Endothelial cell of umbilical vein (primary cell): ENCODE measurements at regions not wholly inside any gene's neighbourhood (a gene's known extent, or its start where the extent isn't known, plus 50 kb on each side); places are given as distances from the start of the nearest gene placed in this dataset.

ENCODE experiments used
- BruUV-seq: library from RNA; stranded (reverse); fragments of 400-500 nt; replicated peaks from 2 replicates; lab custom pipeline; 2021; lab: Mats Ljungman, UMichigan
- CTCF ChIA-PET: fragments of 300-600, 350-600 bp; sonication (Branson Sonifier 250); formaldehyde crosslinking; loops from one replicate; lab custom pipeline; 2021; ENCODE audit warnings: antibody characterized with exemption, inconsistent platforms; lab: Charles Lee
- POLR2A ChIA-PET: fragments of 300-600, 350-600 bp; sonication (Branson Sonifier 250); formaldehyde crosslinking; loops from one replicate; lab custom pipeline; 2021; ENCODE audit warnings: antibody characterized with exemption, inconsistent platforms; lab: Charles Lee
- DNase-seq: peaks from one replicate; pipeline ENCODE4 v3.0.0-alpha.2; 2011; ENCODE audit warnings: low read depth, low spot score
- FAIRE-seq: peaks from 2 replicates; lab custom pipeline; 2011; peaks lifted over from hg19 to GRCh38; lab: Jason Lieb, UNC
- H2AFZ ChIP-seq: 2 replicates; pipeline ENCODE4 v1.6.0; 2012; ENCODE audit warnings: low read depth, low read length, control low read depth, inconsistent platforms
- H3K27ac ChIP-seq: 2 replicates; pipeline ENCODE4 v1.5.1; 2011; ENCODE audit warnings: low read depth, mild to moderate bottlenecking, control low read depth, low read length, moderate library complexity; ENCODE audit not compliant: insufficient read depth
- H3K27me3 ChIP-seq, 2 experiments: 2 replicates each; pipeline versions ENCODE4 v1.6.0 to v1.6.1; 2011; ENCODE audit warnings: low read length in 2 of 2, mixed read lengths in 1 of 2; ENCODE audit not compliant: control insufficient read depth in 2 of 2, insufficient read depth in 2 of 2
- H3K36me3 ChIP-seq, 2 experiments: 2 replicates in 1 of 2; 3 replicates in 1 of 2; pipeline ENCODE4 v1.5.1; 2011; ENCODE audit warnings: low read length in 2 of 2, mild to moderate bottlenecking in 1 of 2, moderate library complexity in 1 of 2; ENCODE audit not compliant: control insufficient read depth in 2 of 2, insufficient read depth in 2 of 2; ENCODE audit errors: extremely low read depth in 1 of 2
- H3K4me1 ChIP-seq: 3 replicates; pipeline ENCODE4 v1.5.1; 2011; ENCODE audit warnings: mild to moderate bottlenecking, low read length; ENCODE audit not compliant: control insufficient read depth, insufficient read depth; ENCODE audit errors: extremely low read depth
- H3K4me2 ChIP-seq: 2 replicates; pipeline ENCODE4 v1.6.1; 2011; ENCODE audit warnings: low read length, control low read depth, mixed read lengths; ENCODE audit not compliant: insufficient read depth
- H3K4me3 ChIP-seq, 3 experiments: fragments of 200-600 bp in 1 of 3; sonication (generic), shearing (Covaris generic) in 1 of 3; replicated peaks in 1 of 3; 2 replicates each; pipeline ENCODE4 v1.5.1; 2011 to 2016; ENCODE audit warnings: control low read depth in 3 of 3, low read length in 3 of 3, mild to moderate bottlenecking in 2 of 3, inconsistent platforms in 1 of 3, low read depth in 1 of 3, moderate library complexity in 1 of 3; ENCODE audit not compliant: insufficient read depth in 1 of 3
- H3K79me2 ChIP-seq: 2 replicates; pipeline ENCODE4 v1.6.0; 2012; ENCODE audit warnings: low read length, inconsistent platforms; ENCODE audit not compliant: control insufficient read depth, insufficient read depth
- H3K9ac ChIP-seq: replicated peaks from 2 replicates; pipeline ENCODE3; 2011; ENCODE audit warnings: low read length, control low read depth; ENCODE audit not compliant: insufficient read depth; ENCODE audit errors: extremely low read depth
- H3K9me1 ChIP-seq: replicated peaks from 3 replicates; pipeline ENCODE4 v1.6.0; 2011; ENCODE audit warnings: mild to moderate bottlenecking, low read length; ENCODE audit not compliant: control insufficient read depth, insufficient read depth; ENCODE audit errors: extremely low read depth
- H3K9me3 ChIP-seq: replicated peaks from 2 replicates; pipeline ENCODE4 v1.5.1; 2012; ENCODE audit warnings: low read length, inconsistent platforms; ENCODE audit not compliant: control insufficient read depth, insufficient read depth
- H4K20me1 ChIP-seq: replicated peaks from 2 replicates; pipeline ENCODE3; 2011; ENCODE audit warnings: mild to moderate bottlenecking, low read length; ENCODE audit not compliant: control insufficient read depth, insufficient read depth; ENCODE audit errors: extremely low read depth
- CTCF ChIP-seq, 2 donors: IDR thresholded peaks; 1 replicate in 1 of 2; 2 replicates in 1 of 2; pipeline ENCODE4 v1.5.1; 2011; ENCODE audit warnings: low read length in 2 of 2, mild to moderate bottlenecking in 2 of 2, moderate library complexity in 2 of 2, control low read depth in 1 of 2, inconsistent platforms in 1 of 2, low read depth in 1 of 2; ENCODE audit not compliant: insufficient read depth in 1 of 2; ENCODE audit errors: extremely low read depth in 1 of 2
- EZH2 ChIP-seq: IDR thresholded peaks from 2 replicates; pipeline ENCODE4 v1.6.1; 2012; ENCODE audit warnings: borderline replicate concordance, low read depth, mild to moderate bottlenecking, moderate library complexity, low read length, inconsistent platforms; ENCODE audit not compliant: severe bottlenecking
- FOS ChIP-seq: IDR thresholded peaks from 2 replicates; pipeline ENCODE4 v1.6.1; 2011; ENCODE audit warnings: mild to moderate bottlenecking, low read length, moderate library complexity, borderline replicate concordance; ENCODE audit not compliant: insufficient read depth
- GATA2 ChIP-seq: IDR thresholded peaks from 2 replicates; pipeline ENCODE4 v1.7.0; 2011; ENCODE audit warnings: low read depth, mild to moderate bottlenecking, moderate library complexity, mixed read lengths, low read length; ENCODE audit not compliant: insufficient read length, insufficient read depth
- JUN ChIP-seq: IDR thresholded peaks from 2 replicates; pipeline ENCODE4 v1.6.1; 2011; ENCODE audit warnings: borderline replicate concordance, low read depth; ENCODE audit not compliant: insufficient read length, insufficient read depth
- MAX ChIP-seq: IDR thresholded peaks from 2 replicates; pipeline ENCODE4 v1.6.1; 2011; ENCODE audit not compliant: insufficient read depth, insufficient read length
- MYC ChIP-seq: IDR thresholded peaks from one replicate; pipeline ENCODE4 v1.6.1; 2011; ENCODE audit warnings: mild to moderate bottlenecking, low read depth, low read length
- POLR2A ChIP-seq: IDR thresholded peaks from 2 replicates; pipeline ENCODE4 v1.6.1; 2012; ENCODE audit warnings: low read depth, mild to moderate bottlenecking, control low read depth, low read length
- POLR2AphosphoS5 ChIP-seq: IDR thresholded peaks from 2 replicates; pipeline ENCODE4 v1.6.1; 2012; ENCODE audit warnings: low read depth, mild to moderate bottlenecking, control low read depth, low read length, moderate library complexity; ENCODE audit not compliant: insufficient read depth
- dilution Hi-C: fragments of 300-500 bp; cut with MboI; formaldehyde crosslinking; loops from one replicate; pipeline ENCODE4 v1.15.0; 2019; ENCODE audit warnings: low sequenced_read_pairs; ENCODE audit not compliant: extremely low pct_ligation_motif_present
- intact Hi-C: fragments of 100-400 bp; cut with micrococcal nuclease; formaldehyde crosslinking; loops from one replicate; pipeline ENCODE4 v1.10.0; 2022

- Histone ChIP-seq H4K20me1 (no peaks in the 10 kb centered on the region), H3K9me3 (no peaks in the 10 kb centered on the region), H3K4me3 (no peak overlapping the region), H3K9ac (no peak overlapping the region), H2AFZ (no peak overlapping the region), H3K27ac (no peak overlapping the region), H3K27me3 (no peaks in the 10 kb centered on the region), H3K4me1 (no peaks in the 10 kb centered on the region), H3K4me2 (no peak overlapping the region), H3K9me1 (no peaks in the 10 kb centered on the region), H3K36me3 (no peaks in the 10 kb centered on the region), H3K79me2 (no peaks in the 10 kb centered on the region)
- FAIRE-seq (no peak), DNase-seq (no peak)
- dilution Hi-C loops, result no loop called here
- ChIA-PET POLR2A (no interaction called here), CTCF (no interaction called here)
- intact Hi-C loops, result loop anchor here (10.0 kb wide), 1 partner anchor 245 kb away; no protein-coding TSS in a partner anchor
- TF ChIP-seq EZH2, result no peak
- TF ChIP-seq POLR2A, result no peak
- TF ChIP-seq JUN, result no peak
- no peak for TF ChIP-seq GATA2
- no peak for TF ChIP-seq MAX
- TF ChIP-seq POLR2AphosphoS5, result no peak
- no peak for TF ChIP-seq CTCF (IDR thresholded peaks at IDR 0.05; ENCODE audit: extremely low read depth in 1 of 2, insufficient read depth in 1 of 2, low read depth in 1 of 2, low read length in 2 of 2)
- TF ChIP-seq FOS, result no peak
- TF ChIP-seq MYC, result no peak
- BruUV-seq, result no TSS peak
Measured at GRCh38 chr6:126419901-126420300, 80.0 kb downstream of the CENPW start.
